GM10266 (cell line): ENCODE measurements at regions not wholly inside any gene's neighbourhood (a gene's known extent, or its start where the extent isn't known, plus 50 kb on each side); places are given as distances from the start of the nearest gene placed in this dataset.

Experiments
- DNase-seq: peaks from one replicate; pipeline ENCODE4 v3.0.0; 2012; ENCODE audit errors: extremely low spot score
- CTCF ChIP-seq: IDR thresholded peaks from 2 replicates; pipeline ENCODE4 v1.5.1; 2012; ENCODE audit warnings: mild to moderate bottlenecking, low read depth; ENCODE audit not compliant: control insufficient read depth, insufficient read depth; ENCODE audit errors: missing control alignments

GRCh38 chr15:38941399-38941953, 376.9 kb upstream of the RASGRP1 start:
- no peak for DNase-seq
- TF ChIP-seq CTCF, result no peak

GRCh38 chr15:38944536-38944935, 379.9 kb upstream of the RASGRP1 start:
- no peak for TF ChIP-seq CTCF
- no peak for DNase-seq

DNA sequence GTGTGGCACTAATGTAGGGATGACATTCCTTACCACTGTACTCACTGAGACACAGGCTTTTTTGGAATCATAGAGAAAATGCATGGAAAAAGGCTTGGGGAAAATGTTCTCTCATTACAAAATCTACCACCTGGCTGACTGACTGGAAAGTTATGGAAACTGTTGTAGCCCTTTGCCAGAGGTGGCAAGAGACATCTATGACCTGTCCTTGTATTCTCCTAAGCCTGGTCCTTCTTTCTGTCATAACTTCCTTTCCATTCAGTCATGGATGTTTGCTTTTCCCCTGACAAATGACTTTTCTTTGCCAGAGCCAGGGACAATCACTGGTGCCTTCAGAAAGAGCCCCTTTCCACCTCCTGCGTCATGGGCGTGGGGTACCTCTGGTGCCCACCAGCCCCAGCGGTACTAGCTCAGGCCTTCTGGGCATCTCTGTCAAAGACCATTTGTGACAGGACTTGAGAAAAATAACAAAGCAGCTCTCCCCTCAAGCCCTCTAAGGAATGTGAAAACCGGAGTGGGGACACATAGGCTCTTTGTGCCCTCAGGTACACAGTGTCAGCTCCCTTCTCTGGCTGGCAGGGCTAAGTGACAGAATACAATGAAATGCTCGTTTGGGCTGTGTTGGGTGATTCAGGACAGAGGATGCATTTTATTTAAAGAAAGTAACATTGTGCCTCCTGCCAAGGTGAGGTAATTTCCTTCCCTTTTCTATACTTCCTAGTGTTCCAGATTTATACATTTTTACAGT, 381.1 kb upstream of the RASGRP1 start:
- no peak for TF ChIP-seq CTCF
- no peak for DNase-seq

- no peak for DNase-seq
- no peak for TF ChIP-seq CTCF
Observed at GRCh38 chr15:38954090-38954489, 389.5 kb upstream of the RASGRP1 start.

GRCh38 chr15:38961456-38961855, 396.8 kb upstream of the RASGRP1 start:
- no peak for DNase-seq
- TF ChIP-seq CTCF, result no peak

GRCh38 chr15:38961931-38962330, 397.3 kb upstream of the RASGRP1 start:
- no peak for DNase-seq
- no peak for TF ChIP-seq CTCF

DNA sequence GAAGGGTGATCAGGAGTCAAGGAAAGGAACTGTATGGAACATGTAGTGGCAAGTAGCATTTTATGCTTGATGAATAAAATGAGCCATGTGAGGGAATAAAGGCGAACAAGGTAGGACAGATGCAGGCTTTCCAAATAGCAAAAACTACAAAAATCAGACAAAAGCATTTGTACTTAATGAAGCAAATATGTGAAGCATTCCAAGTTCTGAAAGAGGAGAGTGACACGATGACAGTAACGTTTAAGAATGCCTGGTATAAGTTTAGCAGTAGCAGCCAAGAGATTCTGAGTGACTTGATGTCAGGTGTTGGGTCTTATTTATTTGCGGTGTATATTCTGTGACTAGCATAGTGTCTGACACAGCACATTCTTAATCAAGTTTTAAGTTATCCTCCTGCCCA, 408.2 kb upstream of the RASGRP1 start:
- no peak for TF ChIP-seq CTCF
- no peak for DNase-seq
